Osteoblast (primary cell): ENCODE measurements at regions not wholly inside any gene's neighbourhood (a gene's known extent, or its start where the extent isn't known, plus 50 kb on each side); places are given as distances from the start of the nearest gene placed in this dataset.

Experiments
- DNase-seq: peaks from one replicate; pipeline ENCODE4 v3.0.0; 2011; ENCODE audit warnings: low spot score, mixed read lengths; ENCODE audit not compliant: insufficient read length; ENCODE audit errors: missing footprints
- H2AFZ ChIP-seq: 2 replicates; pipeline ENCODE4 v1.6.0; 2011; ENCODE audit warnings: mild to moderate bottlenecking, low read length
- H3K27ac ChIP-seq: 2 replicates; pipeline ENCODE4 v1.5.1; 2011; ENCODE audit warnings: mild to moderate bottlenecking, low read depth, low read length, moderate library complexity
- H3K27me3 ChIP-seq: 2 replicates; pipeline ENCODE4 v1.6.0; 2012; ENCODE audit warnings: mild to moderate bottlenecking, control low read depth, inconsistent platforms, low read length, moderate library complexity; ENCODE audit not compliant: insufficient read depth
- H3K36me3 ChIP-seq: 2 replicates; pipeline ENCODE4 v1.5.1; 2011; ENCODE audit warnings: mild to moderate bottlenecking, low read length, control low read depth, moderate library complexity; ENCODE audit not compliant: insufficient read depth
- H3K4me1 ChIP-seq: 2 replicates; pipeline ENCODE4 v1.5.1; 2011; ENCODE audit warnings: mild to moderate bottlenecking, low read length, control low read depth, moderate library complexity; ENCODE audit not compliant: insufficient read depth
- H3K4me2 ChIP-seq: 2 replicates; pipeline ENCODE4 v1.6.0; 2011; ENCODE audit warnings: mild to moderate bottlenecking, low read length; ENCODE audit not compliant: insufficient read depth
- H3K4me3 ChIP-seq: fragments of 200-600 bp; sonication (generic); 3 replicates; pipeline ENCODE4 v1.5.1; 2012; ENCODE audit warnings: mild to moderate bottlenecking, low read length, inconsistent platforms; ENCODE audit not compliant: insufficient read depth
- H3K79me2 ChIP-seq: 2 replicates; pipeline ENCODE4 v1.6.0; 2012; ENCODE audit warnings: mild to moderate bottlenecking, low read length, control low read depth, inconsistent platforms; ENCODE audit not compliant: insufficient read depth
- H3K9me3 ChIP-seq: 2 replicates; pipeline ENCODE4 v1.5.1; 2011; ENCODE audit warnings: low read depth, low read length, control low read depth
- H4K20me1 ChIP-seq: 2 replicates; pipeline ENCODE4 v1.6.0; 2012; ENCODE audit warnings: mild to moderate bottlenecking, low read length, control low read depth; ENCODE audit not compliant: insufficient read depth
- CTCF ChIP-seq: IDR thresholded peaks from 2 replicates; pipeline ENCODE4 v1.5.1; 2011; ENCODE audit warnings: mild to moderate bottlenecking, low read depth, low read length, moderate library complexity; ENCODE audit errors: extremely low read depth

- Histone ChIP-seq H3K4me1 (no peaks in the 10 kb centered on the region), H3K27ac (no peak overlapping the region), H3K27me3 (no peaks in the 10 kb centered on the region), H3K36me3 (no peaks in the 10 kb centered on the region), H3K4me3 (no peak overlapping the region), H3K4me2 (no peak overlapping the region), H4K20me1 (no peaks in the 10 kb centered on the region), H3K79me2 (no peaks in the 10 kb centered on the region), H2AFZ (no peak overlapping the region), H3K9me3 (no peaks in the 10 kb centered on the region)
- DNase-seq, result no peak
- TF ChIP-seq CTCF, result no peak
Measured at GRCh38 chr11:29801561-29801960, 215.3 kb downstream of the KCNA4 start.

- Histone ChIP-seq H2AFZ (no peak overlapping the region), H3K27me3 (no peaks in the 10 kb centered on the region), H3K4me1 (no peaks in the 10 kb centered on the region), H3K4me2 (no peak overlapping the region), H3K9me3 (no peaks in the 10 kb centered on the region), H3K79me2 (no peaks in the 10 kb centered on the region), H4K20me1 (no peaks in the 10 kb centered on the region), H3K4me3 (no peak overlapping the region), H3K27ac (no peak overlapping the region), H3K36me3 (no peaks in the 10 kb centered on the region)
- DNase-seq, result no peak
- TF ChIP-seq CTCF, result no peak
Measured at GRCh38 chr11:29786092-29786491, 230.7 kb downstream of the KCNA4 start.

DNA sequence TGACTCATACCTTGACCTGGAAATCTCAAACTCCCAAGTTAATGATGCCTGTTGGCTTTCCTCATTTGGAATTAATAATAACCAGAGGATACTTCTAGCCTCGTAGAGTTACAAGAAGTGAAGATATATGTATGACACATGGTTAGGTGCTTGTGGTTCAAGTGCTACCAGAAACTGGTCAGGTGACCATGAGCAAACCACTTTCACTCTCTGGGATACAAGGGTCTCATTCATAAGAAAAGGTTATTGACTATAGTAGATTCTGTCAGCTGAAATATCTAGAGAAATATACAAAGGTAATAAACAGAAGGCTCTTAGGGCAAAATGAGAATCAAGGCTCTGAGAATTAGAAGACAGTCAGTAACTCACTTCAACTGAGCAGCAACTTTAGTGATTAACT, 233.3 kb downstream of the KCNA4 start:
- TF ChIP-seq CTCF, result no peak

DNA sequence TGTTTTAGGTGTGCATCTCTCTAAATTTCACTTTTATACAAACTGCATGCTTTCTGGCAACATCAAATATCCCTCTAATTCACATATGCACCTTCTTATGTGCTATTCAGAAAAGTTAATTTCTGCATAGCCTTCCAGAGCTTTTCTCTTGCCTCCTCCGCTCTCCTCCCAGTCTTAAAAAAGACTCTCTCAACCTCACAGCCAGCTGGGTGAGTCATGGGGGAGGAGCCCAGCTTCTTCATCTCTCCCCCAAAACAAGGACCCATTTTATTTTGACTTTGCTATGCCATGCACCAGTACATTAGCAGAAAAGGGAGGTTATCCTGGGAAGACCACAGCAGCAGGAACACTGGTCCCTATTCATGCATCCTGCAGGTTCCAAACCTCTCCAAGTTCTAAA, 234.4 kb downstream of the KCNA4 start:
- Histone ChIP-seq H3K79me2 (no peaks in the 10 kb centered on the region), H3K4me2 (no peak overlapping the region), H2AFZ (no peak overlapping the region), H3K4me3 (no peak overlapping the region), H3K36me3 (no peaks in the 10 kb centered on the region), H3K27ac (no peak overlapping the region), H4K20me1 (no peaks in the 10 kb centered on the region), H3K4me1 (no peaks in the 10 kb centered on the region), H3K9me3 (no peaks in the 10 kb centered on the region), H3K27me3 (no peaks in the 10 kb centered on the region)
- no peak for DNase-seq
- TF ChIP-seq CTCF, result no peak

More for the DNA sequence above, 233.3 kb downstream of the KCNA4 start:
- DNase-seq, result no peak
- Histone ChIP-seq H4K20me1 (no peaks in the 10 kb centered on the region), H3K36me3 (no peaks in the 10 kb centered on the region), H2AFZ (no peak overlapping the region), H3K9me3 (no peaks in the 10 kb centered on the region), H3K4me2 (no peak overlapping the region), H3K4me3 (no peak overlapping the region), H3K27me3 (no peaks in the 10 kb centered on the region), H3K27ac (no peak overlapping the region), H3K79me2 (no peaks in the 10 kb centered on the region), H3K4me1 (no peaks in the 10 kb centered on the region)
